ENCODE measurements at regions not wholly inside any gene's neighbourhood (a gene's known extent, or its start where the extent isn't known, plus 50 kb on each side); places are given as distances from the start of the nearest gene placed in this dataset.

- no peak for DNase-seq
Measured at GRCh38 chr20:48324744-48325143, 503.1 kb downstream of the PREX1 start.

GRCh38 chr20:48321271-48321670 is 506.5 kb downstream of the PREX1 start:
- DNase-seq = no peak

GRCh38 chr20:48319943-48320584 is 507.7 kb downstream of the PREX1 start:
- DNase-seq = no peak

GRCh38 chr20:48317578-48317977 is 510.2 kb downstream of the PREX1 start:
- DNase-seq = no peak

- no peak for DNase-seq
Measured at GRCh38 chr20:48314925-48315592, 512.7 kb downstream of the PREX1 start.

- DNase-seq = no peak
Measured at GRCh38 chr20:48313324-48313723, 514.5 kb downstream of the PREX1 start.

GRCh38 chr20:48311956-48312355 is 515.8 kb downstream of the PREX1 start:
- no peak for DNase-seq

GRCh38 chr20:48310305-48310704 is 517.5 kb downstream of the PREX1 start:
- no peak for DNase-seq

- DNase-seq = no peak
Measured at GRCh38 chr20:48309293-48309692, 518.5 kb downstream of the PREX1 start.

GRCh38 chr20:48308882-48309281 is 518.9 kb downstream of the PREX1 start:
- no peak for DNase-seq

- DNase-seq = no peak
Measured at GRCh38 chr20:48308232-48308781, 519.5 kb downstream of the PREX1 start.

- DNase-seq = no peak
Measured at GRCh38 chr20:48307277-48307676, 520.5 kb downstream of the PREX1 start.

GRCh38 chr20:48302844-48303542 is 517.7 kb upstream of the SULF2 start:
- no peak for DNase-seq

GRCh38 chr20:48302149-48302548 is 516.9 kb upstream of the SULF2 start:
- DNase-seq = no peak

GRCh38 chr20:48301189-48301588 is 515.9 kb upstream of the SULF2 start:
- no peak for DNase-seq

- DNase-seq = no peak
Measured at GRCh38 chr20:48300529-48300928, 515.2 kb upstream of the SULF2 start.

- DNase-seq = peak; percentile 89
Measured at GRCh38 chr20:48298851-48299484, 513.7 kb upstream of the SULF2 start.

- DNase-seq = no peak
Measured at GRCh38 chr20:48298433-48298832, 513.2 kb upstream of the SULF2 start.

GRCh38 chr20:48295966-48296421 is 510.7 kb upstream of the SULF2 start:
- no peak for DNase-seq

- no peak for DNase-seq
Measured at GRCh38 chr20:48295445-48295903, 510.2 kb upstream of the SULF2 start.

- DNase-seq = no peak
Measured at GRCh38 chr20:48294942-48295341, 509.7 kb upstream of the SULF2 start.

- no peak for DNase-seq
Measured at GRCh38 chr20:48294196-48294595, 508.9 kb upstream of the SULF2 start.

- no peak for DNase-seq
Measured at GRCh38 chr20:48293671-48294070, 508.4 kb upstream of the SULF2 start.

All from DMS153 (cell line).